T-helper 2 cell treated with Interferon-gamma antibody and Interleukin-4, amounts not matched to agents 5 μg/mL and 100 μg/mL, for 36 hours (primary cell): ENCODE measurements at regions not wholly inside any gene's neighbourhood (a gene's known extent, or its start where the extent isn't known, plus 50 kb on each side); places are given as distances from the start of the nearest gene placed in this dataset.
"Not testable (repeated sequence)": the region's sequence is repeated elsewhere in the genome, so short reads cannot be mapped to it uniquely, and the experiment has no call there.

Experiments used
- DNase-seq: peaks from one replicate; pipeline ENCODE4 v3.0.0; 2021; ENCODE audit warnings: low spot score
- H3K27ac Mint-ChIP-seq: one replicate; pipeline ENCODE4 v1.8.0; 2021; ENCODE audit warnings: mild to moderate bottlenecking, mixed read lengths
- H3K27me3 Mint-ChIP-seq: one replicate; pipeline ENCODE4 v1.8.0; 2021; ENCODE audit warnings: low read depth, mixed read lengths
- H3K36me3 Mint-ChIP-seq: one replicate; pipeline ENCODE4 v1.8.0; 2021; ENCODE audit warnings: low read depth, mixed read lengths
- H3K4me1 Mint-ChIP-seq: one replicate; pipeline ENCODE4 v1.8.0; 2021; ENCODE audit warnings: low read depth, mixed read lengths
- H3K4me3 Mint-ChIP-seq: one replicate; pipeline ENCODE4 v1.8.0; 2022; ENCODE audit warnings: mild to moderate bottlenecking, moderate library complexity, mixed read lengths
- H3K9me3 Mint-ChIP-seq: one replicate; pipeline ENCODE4 v1.8.0; 2021; ENCODE audit warnings: mixed read lengths

DNA sequence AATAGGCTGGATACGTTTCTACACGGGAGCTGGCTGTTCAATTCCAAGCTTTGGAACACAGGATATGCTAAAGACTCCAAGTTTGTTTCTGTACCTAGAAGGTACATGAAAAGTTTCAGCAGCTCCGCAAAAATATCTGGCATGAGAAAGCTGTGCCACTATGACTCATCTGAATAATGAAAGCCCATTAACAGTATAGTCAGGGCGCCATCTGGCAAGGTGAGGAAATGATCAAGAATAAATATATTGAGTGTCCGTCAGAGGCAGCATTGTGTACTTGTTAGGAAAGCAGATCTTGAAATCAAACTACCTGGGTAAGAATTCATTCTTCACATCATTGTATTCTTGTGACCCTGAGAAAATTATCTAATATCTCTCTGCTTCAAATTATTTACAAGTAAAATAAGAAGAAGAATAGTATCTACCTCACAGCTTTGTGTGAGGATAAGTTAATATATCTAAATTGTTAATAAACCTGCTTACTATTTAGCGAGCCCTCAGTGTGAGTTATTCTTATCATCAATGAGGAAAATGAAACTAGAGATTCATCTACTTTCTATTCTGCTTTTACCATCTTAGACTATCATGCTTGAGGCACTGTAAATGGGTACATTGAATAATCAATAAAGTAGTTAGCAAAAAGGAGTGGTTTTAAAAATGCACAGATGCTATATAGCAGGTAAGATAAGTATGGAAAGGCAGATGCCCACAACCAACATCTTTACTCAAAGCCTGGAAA lies 53.5 kb downstream of the FSCB start:
- H3K9me3 Mint-ChIP-seq = peaks cover 44% of the 10 kb centered on the region
- H3K4me1 Mint-ChIP-seq = no peaks in the 10 kb centered on the region
- H3K27ac Mint-ChIP-seq = no peak overlapping the region
- no peaks in the 10 kb centered on the region for H3K36me3 Mint-ChIP-seq
- DNase-seq = no peak
- no peak overlapping the region for H3K4me3 Mint-ChIP-seq
- no peaks in the 10 kb centered on the region for H3K27me3 Mint-ChIP-seq

DNA sequence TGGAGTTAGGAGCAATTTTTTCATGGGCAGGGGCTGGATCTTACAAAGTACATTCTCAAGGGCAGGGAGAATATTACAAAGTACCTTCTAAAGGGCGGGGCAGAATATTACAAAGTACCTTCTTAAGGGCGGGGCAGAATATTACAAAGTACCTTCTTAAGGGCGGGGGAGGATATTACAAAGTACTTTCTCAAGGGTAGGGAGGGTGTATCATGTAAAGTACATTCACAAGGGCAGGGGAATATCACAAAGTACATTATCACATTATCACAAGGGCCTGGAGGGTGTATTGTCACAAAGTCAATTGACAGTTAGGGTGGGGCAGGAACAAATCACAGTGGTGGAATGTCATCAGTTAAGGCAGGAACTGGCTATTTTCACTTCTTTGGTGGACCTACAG lies 56.9 kb downstream of the FSCB start:
- not testable (repeated sequence) for H3K4me1 Mint-ChIP-seq

DNA sequence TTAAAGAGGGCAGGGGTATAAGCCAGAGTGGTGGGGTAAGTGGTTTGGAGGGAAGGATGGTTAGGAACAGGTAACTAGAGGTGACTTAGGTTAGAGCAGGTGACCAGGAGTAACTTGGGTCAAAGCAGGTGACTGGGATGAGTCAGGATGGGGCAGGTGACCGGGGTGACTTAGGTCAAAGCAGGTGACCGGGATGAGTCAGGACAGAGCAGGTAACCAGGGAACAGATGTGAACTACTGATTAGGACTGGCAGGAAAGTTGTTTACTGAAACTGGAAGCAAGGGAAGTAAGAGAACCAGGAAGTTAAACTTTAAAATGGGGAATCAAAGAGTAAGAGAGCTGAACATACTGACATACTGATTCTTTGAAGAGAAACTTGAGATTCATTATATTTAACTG lies 57.4 kb downstream of the FSCB start:
- H3K27ac Mint-ChIP-seq = no peak overlapping the region
- no peak for DNase-seq
- H3K4me1 Mint-ChIP-seq = no peaks in the 10 kb centered on the region
- H3K4me3 Mint-ChIP-seq = no peak overlapping the region
- H3K36me3 Mint-ChIP-seq = no peaks in the 10 kb centered on the region
- H3K27me3 Mint-ChIP-seq = no peaks in the 10 kb centered on the region
- peaks cover 28% of the 10 kb centered on the region for H3K9me3 Mint-ChIP-seq

More for the DNA sequence above, 56.9 kb downstream of the FSCB start:
- not testable (repeated sequence) for H3K36me3 Mint-ChIP-seq, H3K27me3 Mint-ChIP-seq, H3K27ac Mint-ChIP-seq, H3K4me3 Mint-ChIP-seq, DNase-seq
- H3K9me3 Mint-ChIP-seq = peaks cover 29% of the 10 kb centered on the region

DNA sequence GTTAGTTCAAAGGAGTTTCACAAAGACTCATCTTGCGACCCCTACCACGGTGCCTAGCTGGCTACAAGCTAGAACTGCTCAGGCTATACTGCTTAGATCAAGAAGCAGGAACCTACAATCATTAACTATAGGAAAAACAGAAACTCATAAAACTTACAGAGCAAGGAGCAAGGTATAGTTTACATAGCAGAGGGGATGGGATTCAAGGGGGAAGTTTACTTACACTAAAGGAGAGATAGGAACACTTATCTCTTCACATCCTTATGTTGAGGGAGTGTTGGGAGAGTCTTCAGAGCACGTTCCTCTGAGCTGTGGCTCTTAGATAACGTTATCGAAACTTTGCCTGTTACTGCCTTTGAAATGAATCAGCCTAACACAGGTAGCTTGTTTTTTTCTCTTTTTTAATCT lies 58.1 kb downstream of the FSCB start:
- H3K27ac Mint-ChIP-seq = no peak overlapping the region
- DNase-seq = no peak
- no peaks in the 10 kb centered on the region for H3K4me1 Mint-ChIP-seq
- no peaks in the 10 kb centered on the region for H3K36me3 Mint-ChIP-seq
- H3K4me3 Mint-ChIP-seq = no peak overlapping the region
- H3K27me3 Mint-ChIP-seq = no peaks in the 10 kb centered on the region
- H3K9me3 Mint-ChIP-seq = peaks cover 24% of the 10 kb centered on the region

DNA sequence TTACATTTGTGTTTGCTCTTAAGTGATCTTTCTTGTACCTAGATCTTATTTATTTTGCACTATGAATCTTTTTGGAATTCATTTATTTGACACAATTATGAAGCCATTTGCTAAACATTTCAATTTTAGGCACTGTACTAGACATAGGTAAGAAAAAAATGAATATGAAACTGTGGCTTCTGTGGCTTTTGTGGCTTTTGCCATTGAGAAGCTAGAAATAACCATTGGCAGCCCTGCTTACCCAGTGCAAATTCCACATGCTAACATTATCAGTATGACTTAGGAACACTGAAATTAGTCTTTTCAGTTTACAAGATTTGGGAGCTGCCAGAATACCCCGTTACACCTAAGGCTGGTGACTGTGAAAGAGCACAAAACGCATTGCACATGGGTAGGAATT lies 60.1 kb downstream of the FSCB start:
- Mint-ChIP-seq H3K9me3 (peaks cover 16% of the 10 kb centered on the region), H3K4me3 (no peak overlapping the region), H3K27ac (no peak overlapping the region), H3K36me3 (no peaks in the 10 kb centered on the region), H3K4me1 (no peaks in the 10 kb centered on the region), H3K27me3 (no peaks in the 10 kb centered on the region)
- DNase-seq = no peak

DNA sequence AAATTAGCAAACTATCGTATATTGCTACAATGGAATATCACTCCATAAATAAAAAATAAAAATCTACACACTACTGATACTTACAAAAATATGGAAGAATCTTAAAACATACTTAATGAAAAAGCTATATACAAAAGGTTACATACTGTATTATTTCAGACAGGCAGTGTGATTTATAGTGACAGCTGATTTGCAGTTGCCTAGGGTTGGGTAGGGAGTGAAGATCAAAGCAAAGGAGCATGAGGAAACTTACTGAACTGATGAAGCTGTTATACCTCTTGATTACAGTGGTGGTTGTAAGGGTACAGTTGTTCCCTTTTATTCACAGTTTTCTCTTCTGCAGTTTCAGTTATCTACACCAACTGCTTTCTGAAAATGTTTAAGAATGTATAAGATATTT lies 62.6 kb downstream of the FSCB start:
- DNase-seq = no peak
- Mint-ChIP-seq H3K4me3 (no peak overlapping the region), H3K27ac (no peak overlapping the region), H3K27me3 (no peaks in the 10 kb centered on the region), H3K9me3 (peaks cover 6% of the 10 kb centered on the region), H3K4me1 (no peaks in the 10 kb centered on the region), H3K36me3 (no peaks in the 10 kb centered on the region)

DNA sequence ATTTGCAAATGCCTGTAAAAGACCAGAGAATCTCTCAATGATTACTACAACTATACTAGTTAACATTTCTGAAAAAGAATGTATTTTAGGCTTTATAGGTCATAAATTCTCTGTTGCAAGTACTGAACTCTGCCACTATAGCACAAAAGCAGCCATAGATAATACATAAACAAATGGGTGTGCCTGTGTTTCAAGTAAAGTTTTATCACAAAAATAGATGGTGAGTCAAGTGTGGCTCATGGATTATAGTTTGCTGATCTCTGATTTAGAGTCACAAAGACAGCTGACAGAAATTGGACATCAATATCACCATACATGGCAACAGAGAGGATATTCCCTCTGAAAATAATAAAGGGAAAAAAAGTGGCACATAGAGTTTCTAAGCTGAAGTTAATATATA lies 68.1 kb downstream of the FSCB start:
- H3K36me3 Mint-ChIP-seq = no peaks in the 10 kb centered on the region
- no peaks in the 10 kb centered on the region for H3K9me3 Mint-ChIP-seq
- no peak for DNase-seq
- no peak overlapping the region for H3K27ac Mint-ChIP-seq
- H3K4me3 Mint-ChIP-seq = no peak overlapping the region
- H3K27me3 Mint-ChIP-seq = no peaks in the 10 kb centered on the region
- no peaks in the 10 kb centered on the region for H3K4me1 Mint-ChIP-seq

DNA sequence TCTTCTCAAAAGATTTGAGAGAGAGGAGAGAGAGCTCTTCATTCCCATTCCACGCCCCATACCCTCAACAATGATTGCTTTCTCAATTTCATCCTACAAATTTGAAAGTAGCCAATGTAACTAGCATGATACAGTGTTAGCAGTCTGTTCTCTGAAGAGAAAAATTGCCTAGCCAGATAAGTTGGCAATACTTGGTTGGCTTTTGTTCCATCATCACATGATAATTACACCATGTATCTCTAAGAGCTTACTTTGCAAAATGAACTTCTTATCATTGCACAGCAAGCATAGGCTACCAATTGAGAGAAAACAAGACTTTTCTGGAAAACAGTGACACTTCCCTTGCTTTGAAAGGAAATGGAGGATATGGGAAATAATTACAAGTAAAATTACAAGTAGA lies 68.9 kb downstream of the FSCB start:
- no peaks in the 10 kb centered on the region for H3K9me3 Mint-ChIP-seq
- no peaks in the 10 kb centered on the region for H3K27me3 Mint-ChIP-seq
- H3K4me1 Mint-ChIP-seq = no peaks in the 10 kb centered on the region
- H3K36me3 Mint-ChIP-seq = no peaks in the 10 kb centered on the region
- no peak overlapping the region for H3K4me3 Mint-ChIP-seq
- H3K27ac Mint-ChIP-seq = no peak overlapping the region
- no peak for DNase-seq

DNA sequence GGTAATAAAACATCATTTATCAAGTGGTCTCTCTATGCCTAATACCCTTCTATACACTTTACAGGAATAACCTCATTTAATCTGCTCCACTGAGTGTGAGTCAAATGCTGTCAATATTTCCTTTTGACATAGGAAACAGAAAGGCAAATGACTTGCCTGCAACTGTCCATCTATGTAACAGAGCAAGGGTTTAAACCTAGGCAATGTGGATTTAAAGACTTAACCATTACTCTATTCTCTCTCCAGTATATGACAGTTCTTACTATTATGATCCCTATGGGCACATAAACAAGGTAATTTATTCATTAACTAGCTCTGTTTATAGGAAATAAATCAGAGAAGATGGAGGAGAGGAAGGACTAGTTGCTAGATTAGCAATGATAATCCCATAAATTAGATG lies 70.6 kb downstream of the FSCB start:
- Mint-ChIP-seq H3K9me3 (no peaks in the 10 kb centered on the region), H3K27me3 (no peaks in the 10 kb centered on the region), H3K4me1 (no peaks in the 10 kb centered on the region), H3K27ac (no peak overlapping the region), H3K36me3 (no peaks in the 10 kb centered on the region), H3K4me3 (no peak overlapping the region)
- DNase-seq = no peak

DNA sequence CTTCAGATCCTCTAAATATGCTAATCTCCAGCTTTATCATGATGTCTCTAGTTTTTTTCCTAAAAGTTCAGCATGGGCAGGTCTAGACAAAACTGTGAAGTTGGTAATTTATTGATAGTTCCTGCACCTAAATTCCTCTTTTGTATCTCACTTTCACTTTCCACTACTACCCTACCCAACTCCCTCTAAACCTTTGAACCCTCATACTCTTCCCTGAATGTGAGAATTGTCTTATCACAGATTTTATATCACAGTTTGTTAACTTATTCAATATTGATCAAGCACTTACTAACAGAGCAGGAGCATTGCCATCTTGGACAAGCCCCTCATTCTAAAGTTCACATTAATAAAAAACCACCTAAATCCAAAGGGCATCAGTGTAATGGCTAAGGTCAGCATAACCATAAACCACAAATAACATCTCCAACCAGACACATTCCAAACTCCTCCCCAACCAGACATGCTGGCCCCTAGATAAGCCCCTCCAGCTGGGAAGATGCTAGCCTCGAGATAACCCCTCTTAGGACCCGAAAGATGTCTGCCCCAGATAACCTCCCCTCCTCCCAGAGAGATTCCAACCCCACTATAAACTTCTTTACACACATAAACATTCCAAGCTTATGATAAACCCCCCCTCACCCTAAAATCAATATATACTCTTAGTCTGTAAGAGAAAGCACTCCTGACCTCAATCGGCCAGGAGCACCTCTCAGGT lies 78.7 kb downstream of the FSCB start:
- no peak overlapping the region for H3K27ac Mint-ChIP-seq
- H3K27me3 Mint-ChIP-seq = no peaks in the 10 kb centered on the region
- H3K36me3 Mint-ChIP-seq = no peaks in the 10 kb centered on the region
- H3K4me3 Mint-ChIP-seq = no peak overlapping the region
- no peak for DNase-seq
- H3K4me1 Mint-ChIP-seq = no peaks in the 10 kb centered on the region
- peaks cover 25% of the 10 kb centered on the region for H3K9me3 Mint-ChIP-seq

DNA sequence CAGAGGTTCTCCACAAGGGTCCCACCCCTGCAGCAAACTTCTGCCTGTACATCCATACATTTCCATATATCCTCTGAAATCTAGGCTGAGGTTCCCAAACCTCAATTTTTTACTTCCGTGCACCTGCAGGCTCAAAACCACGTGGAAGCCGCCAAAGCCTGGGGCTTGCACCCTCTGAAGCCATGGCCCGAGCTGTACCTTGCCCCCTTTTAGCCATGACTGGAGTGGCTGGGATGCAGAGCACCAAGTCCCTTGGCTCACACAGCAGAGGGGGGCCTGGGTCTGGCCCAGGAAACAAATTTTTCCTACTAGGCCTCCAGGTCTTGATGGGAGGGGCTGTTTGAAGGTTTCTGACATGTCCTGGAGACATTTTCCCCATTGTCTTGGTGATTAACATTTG lies 84.4 kb downstream of the FSCB start:
- H3K27me3 Mint-ChIP-seq = no peaks in the 10 kb centered on the region
- no peaks in the 10 kb centered on the region for H3K36me3 Mint-ChIP-seq

DNA sequence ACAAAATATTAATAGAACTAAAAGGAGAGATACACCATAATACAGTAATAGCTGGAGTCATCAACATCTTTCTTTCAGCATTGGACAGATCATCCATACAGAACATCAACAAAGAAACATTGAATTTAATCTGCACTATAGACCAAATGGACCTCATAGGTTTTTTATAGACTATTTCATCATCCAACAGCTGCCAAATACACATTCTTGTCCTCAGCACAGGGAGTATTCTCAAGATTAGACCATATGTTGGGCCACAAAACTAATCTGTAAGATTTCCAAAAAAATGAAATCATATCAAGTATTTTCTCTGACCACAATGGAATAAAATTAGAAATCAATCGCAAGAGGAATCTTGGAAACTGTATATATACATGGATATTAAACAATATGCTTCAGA lies 86.9 kb downstream of the FSCB start:
- H3K27me3 Mint-ChIP-seq = no peaks in the 10 kb centered on the region
- DNase-seq = no peak

More for the DNA sequence above, 84.4 kb downstream of the FSCB start:
- no peak overlapping the region for H3K27ac Mint-ChIP-seq
- no peak for DNase-seq
- no peaks in the 10 kb centered on the region for H3K4me1 Mint-ChIP-seq
- H3K4me3 Mint-ChIP-seq = no peak overlapping the region
- H3K9me3 Mint-ChIP-seq = peaks cover 30% of the 10 kb centered on the region

DNA sequence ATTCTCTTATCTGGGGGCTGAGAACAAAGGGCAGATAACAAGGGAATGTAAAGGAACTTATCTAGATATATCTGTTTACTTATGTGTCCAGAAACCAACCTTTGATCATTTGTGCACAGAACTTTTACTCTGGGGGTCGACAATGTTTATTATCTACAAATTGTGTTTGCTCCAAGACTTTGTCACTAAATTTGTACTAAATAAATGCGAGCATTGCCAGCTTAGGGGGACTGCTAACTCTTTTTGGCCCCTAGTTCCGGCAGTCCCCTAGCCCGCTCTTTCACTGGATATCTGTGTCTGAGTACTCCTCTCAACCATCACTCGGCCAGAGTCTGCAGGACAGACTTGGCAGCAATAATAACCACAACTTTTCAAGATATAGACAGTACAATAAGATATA lies 88.2 kb downstream of the FSCB start:
- Mint-ChIP-seq H3K4me1 (no peaks in the 10 kb centered on the region), H3K4me3 (no peak overlapping the region), H3K9me3 (peaks cover 43% of the 10 kb centered on the region), H3K27me3 (no peaks in the 10 kb centered on the region), H3K36me3 (no peaks in the 10 kb centered on the region), H3K27ac (no peak overlapping the region)
- no peak for DNase-seq

More for the DNA sequence above, 86.9 kb downstream of the FSCB start:
- no peaks in the 10 kb centered on the region for H3K36me3 Mint-ChIP-seq
- H3K4me3 Mint-ChIP-seq = no peak overlapping the region
- no peak overlapping the region for H3K27ac Mint-ChIP-seq
- peaks cover 38% of the 10 kb centered on the region for H3K9me3 Mint-ChIP-seq
- H3K4me1 Mint-ChIP-seq = no peaks in the 10 kb centered on the region

DNA sequence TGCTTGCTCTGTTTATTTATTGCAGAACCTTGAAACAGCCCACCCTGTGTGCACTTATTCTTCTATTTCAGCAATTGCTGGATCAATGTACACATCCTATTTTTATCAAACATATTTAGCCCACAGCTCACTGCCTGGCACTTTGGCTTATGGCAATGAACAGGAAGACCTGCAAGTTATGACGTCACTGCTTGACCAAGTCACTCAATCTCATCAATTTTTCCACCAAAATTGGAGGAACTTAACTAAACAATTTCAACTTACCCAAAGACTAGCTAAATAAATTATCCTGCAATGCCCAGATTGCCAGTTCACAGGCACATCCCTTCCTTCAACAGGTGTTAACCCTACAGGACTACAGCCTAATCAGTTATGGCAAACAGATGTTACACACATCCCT lies 89.3 kb downstream of the FSCB start:
- H3K27me3 Mint-ChIP-seq = no peaks in the 10 kb centered on the region
- H3K9me3 Mint-ChIP-seq = peaks cover 41% of the 10 kb centered on the region
- no peak overlapping the region for H3K27ac Mint-ChIP-seq
- DNase-seq = no peak
- no peak overlapping the region for H3K4me3 Mint-ChIP-seq
- no peaks in the 10 kb centered on the region for H3K4me1 Mint-ChIP-seq
- no peaks in the 10 kb centered on the region for H3K36me3 Mint-ChIP-seq

DNA sequence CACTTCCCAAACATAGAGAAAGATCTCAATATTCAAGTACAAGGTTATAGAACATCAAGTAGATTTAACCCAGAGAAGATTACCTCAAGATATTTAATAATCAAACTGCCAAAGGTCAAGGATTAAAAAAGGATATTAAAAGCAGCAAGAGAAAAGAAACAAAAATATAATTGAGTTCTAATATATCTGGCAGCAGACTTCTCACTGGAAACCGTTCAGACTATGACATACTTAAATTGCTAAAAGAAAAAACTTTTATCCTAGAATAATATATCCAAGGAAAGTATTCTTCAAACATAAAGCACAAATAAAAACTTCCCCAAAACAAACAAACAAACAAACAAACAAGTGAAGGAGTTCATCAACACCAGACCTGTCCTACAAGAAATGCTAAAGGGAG lies 92.4 kb downstream of the FSCB start:
- Mint-ChIP-seq H3K4me3 (no peak overlapping the region), H3K27ac (no peak overlapping the region), H3K27me3 (no peaks in the 10 kb centered on the region), H3K36me3 (no peaks in the 10 kb centered on the region), H3K9me3 (peaks cover 55% of the 10 kb centered on the region), H3K4me1 (no peaks in the 10 kb centered on the region)
- DNase-seq = no peak
